ENCODE measurements at regions not wholly inside any gene's neighbourhood (a gene's known extent, or its start where the extent isn't known, plus 50 kb on each side); places are given as distances from the start of the nearest gene placed in this dataset.
A peak's percentile ranks its signal among the peaks of the same experiment; 100 is the strongest.

DNA sequence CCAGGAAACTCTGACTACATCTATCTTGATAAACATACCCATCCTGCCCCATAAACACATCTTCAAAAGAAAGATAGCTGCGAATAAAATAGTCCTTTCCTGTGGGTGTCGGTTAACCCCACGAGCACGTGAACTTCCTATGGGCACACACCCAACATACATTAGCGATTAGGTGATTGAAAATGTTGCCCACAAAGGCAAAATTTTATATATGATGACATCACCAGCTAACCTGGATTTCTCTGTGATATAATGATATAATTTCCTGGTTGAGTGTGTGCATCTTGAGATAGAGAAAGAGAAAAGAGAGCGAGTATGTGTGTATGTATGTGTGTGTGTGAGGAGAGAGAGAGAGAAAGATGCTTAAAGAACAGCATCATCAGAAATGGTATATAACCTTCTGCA, 296.1 kb downstream of the PTPRC start:
- Histone ChIP-seq H3K79me2 (ENCODE audit: insufficient read depth, low read length) (no peaks in the 10 kb centered on the region), H3K4me1 (ENCODE audit: insufficient read depth, low read length) (peaks cover 16% of the 10 kb centered on the region), H3K4me2 (ENCODE audit: low read depth, low read length) (peak overlapping the region; percentile 74), H3K27ac (ENCODE audit: extremely low read length, insufficient read depth, low read length) (no peak overlapping the region), H3K36me3 (replicated peaks in 1 of 2; ENCODE audit: control insufficient read depth in 1 of 2, insufficient read depth in 2 of 2, low read length in 2 of 2) (no peaks in the 10 kb centered on the region), H3K9ac (ENCODE audit: insufficient read depth, low read depth, low read length) (no peak overlapping the region), H4K20me1 (ENCODE audit: insufficient read depth, low read length) (no peaks in the 10 kb centered on the region), H3K4me3 (replicated peaks in 1 of 3; ENCODE audit: insufficient read depth in 1 of 3, low read depth in 2 of 3, low read length in 3 of 3) (peak overlapping the region in 1 of 3 experiments; percentile 26; a peak in 1 of 6 replicates), H2AFZ (ENCODE audit: low read length) (no peak overlapping the region), H3K27me3 (ENCODE audit: control insufficient read depth in 1 of 2, insufficient read depth in 2 of 2, low read length in 2 of 2) (no peaks in the 10 kb centered on the region), H3K9me3 (ENCODE audit: low read length) (no peaks in the 10 kb centered on the region)
- ChIA-PET POLR2A (no interaction called here), CTCF (ENCODE audit: low intra/inter-chr PET ratio, low total read pairs) (no interaction called here)
- 26% methylated on average over 6 of the region's 6 CpGs for WGBS (ENCODE audit: low lambda C conversion rate)
- ATAC-seq: no peak
- no TSS peak for BruUV-seq (replicated peaks)
- intact Hi-C loops (cut with micrococcal nuclease; ENCODE audit: unreplicated experiment) (no loop called here), in situ Hi-C loops (cut with HindIII; ENCODE audit: extremely low pct_ligation_motif_present, low pct_unique_long_range_greater_than_20kb) (no loop called here)
- DNase-seq (ENCODE audit: low spot score): no peak
- no peak for FAIRE-seq
- TF ChIP-seq HNF4G (IDR thresholded peaks at IDR 0.05; ENCODE audit: borderline replicate concordance, low read depth, low read length) (no peak), HNF4G (CRISPR knock-in tag; IDR thresholded peaks at IDR 0.05; ENCODE audit: borderline replicate concordance, low read depth) (no peak), PTBP1 (IDR thresholded peaks at IDR 0.05; ENCODE audit: low read depth, low read length, poor library complexity, severe bottlenecking) (no peak), ZNF17 (CRISPR knock-in tag; IDR thresholded peaks at IDR 0.05) (no peak), ATF7 (IDR thresholded peaks at IDR 0.05) (peak; percentile 92), ATF7 (CRISPR knock-in tag; IDR thresholded peaks at IDR 0.05) (no peak), SP1 (IDR thresholded peaks at IDR 0.05) (no peak), SP1 (CRISPR knock-in tag; IDR thresholded peaks at IDR 0.05) (no peak), CREB1 (IDR thresholded peaks at IDR 0.05) (0 out of 2 replicates have a peak, but pooled peaks have one; percentile 41), CREB1 (CRISPR knock-in tag; IDR thresholded peaks at IDR 0.05) (no peak)

DNA sequence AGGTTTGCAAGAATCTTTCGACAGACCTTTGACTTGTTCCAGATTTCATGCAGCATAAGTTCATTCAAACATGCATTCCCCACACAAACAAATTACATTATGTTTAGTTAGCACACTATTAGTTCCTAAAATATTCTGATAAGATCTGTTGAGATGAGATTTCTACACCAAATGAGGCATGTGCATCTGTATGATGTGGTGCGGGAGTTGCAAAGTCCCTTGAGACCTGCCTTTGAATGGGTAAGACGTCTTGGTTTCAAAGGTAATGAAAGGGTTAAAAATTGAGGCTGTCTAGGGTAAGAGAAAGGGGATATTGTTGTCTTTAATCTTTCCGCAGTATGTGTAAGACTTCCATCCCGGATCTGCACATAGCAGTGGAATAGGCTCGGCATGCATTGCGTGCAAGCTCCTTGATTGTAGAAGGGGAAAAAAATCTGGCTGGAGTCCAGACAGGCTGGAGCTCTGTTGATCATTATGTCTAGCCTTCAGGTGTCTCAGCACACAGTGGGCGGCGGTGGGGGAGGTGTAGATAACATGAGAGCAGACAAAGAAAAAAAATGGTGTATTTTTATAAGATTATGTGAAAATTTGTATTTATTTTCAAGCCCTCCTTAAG, 296.6 kb downstream of the PTPRC start:
- ATAC-seq (no peak), FAIRE-seq (no peak), DNase-seq (ENCODE audit: low spot score) (peak; percentile 75)
- Histone ChIP-seq H3K36me3 (replicated peaks in 1 of 2; ENCODE audit: control insufficient read depth in 1 of 2, insufficient read depth in 2 of 2, low read length in 2 of 2) (no peaks in the 10 kb centered on the region), H3K27ac (ENCODE audit: extremely low read length, insufficient read depth, low read length) (no peak overlapping the region), H3K27me3 (ENCODE audit: control insufficient read depth in 1 of 2, insufficient read depth in 2 of 2, low read length in 2 of 2) (no peaks in the 10 kb centered on the region), H3K4me3 (replicated peaks in 1 of 3; ENCODE audit: insufficient read depth in 1 of 3, low read depth in 2 of 3, low read length in 3 of 3) (peak overlapping the region in 1 of 3 experiments; percentile 26; a peak in 2 of 6 replicates), H3K4me2 (ENCODE audit: low read depth, low read length) (peak overlapping the region; percentile 74), H3K4me1 (ENCODE audit: insufficient read depth, low read length) (peaks cover 16% of the 10 kb centered on the region), H3K9ac (ENCODE audit: insufficient read depth, low read depth, low read length) (no peak overlapping the region), H2AFZ (ENCODE audit: low read length) (no peak overlapping the region), H4K20me1 (ENCODE audit: insufficient read depth, low read length) (no peaks in the 10 kb centered on the region), H3K9me3 (ENCODE audit: low read length) (no peaks in the 10 kb centered on the region), H3K79me2 (ENCODE audit: insufficient read depth, low read length) (no peaks in the 10 kb centered on the region)
- 6% methylated on average over 9 of the region's 9 CpGs for WGBS (ENCODE audit: low lambda C conversion rate)
- POLR2A ChIA-PET: no interaction called here
- TF ChIP-seq ZMAT3 (CRISPR knock-in tag; conservative IDR thresholded peaks at IDR 0.05) (no peak), SKI (IDR thresholded peaks at IDR 0.05; ENCODE audit: partially characterized antibody) (peak; percentile 61), ETV5 (CRISPR knock-in tag; IDR thresholded peaks at IDR 0.05; ENCODE audit: borderline replicate concordance) (no peak)
- CTCF ChIA-PET (ENCODE audit: low intra/inter-chr PET ratio, low total read pairs): no interaction called here
- in situ Hi-C loops (cut with HindIII; ENCODE audit: extremely low pct_ligation_motif_present, low pct_unique_long_range_greater_than_20kb) (no loop called here), intact Hi-C loops (cut with micrococcal nuclease; ENCODE audit: unreplicated experiment) (no loop called here)
- BruUV-seq (replicated peaks): no TSS peak
